HCT116 (cell line): ENCODE measurements at regions not wholly inside any gene's neighbourhood (a gene's known extent, or its start where the extent isn't known, plus 50 kb on each side); places are given as distances from the start of the nearest gene placed in this dataset.

Source experiments
- ATAC-seq: fragments of 200-7000 bp; cut with Tn5 transposase; 2 replicates; pipeline ENCODE4 v1.9.1; 2020; ENCODE audit warnings: mild to moderate bottlenecking, moderate library complexity
- BruUV-seq: library from RNA; stranded (reverse); fragments of 400-500 nt; replicated peaks from 2 replicates; lab custom pipeline; 2021; lab: Mats Ljungman, UMichigan
- CTCF ChIA-PET: fragments of 300-600 bp; sonication (Branson Sonifier 250); formaldehyde crosslinking; loops from one replicate; lab custom pipeline; 2021; ENCODE audit warnings: antibody characterized with exemption; lab: Charles Lee
- POLR2A ChIA-PET: fragments of 300-600, 350-600 bp; sonication (Branson Sonifier 250); formaldehyde crosslinking; loops from one replicate; lab custom pipeline; 2021; ENCODE audit warnings: antibody characterized with exemption; lab: Charles Lee
- RAD21 ChIA-PET, 2 experiments: fragments of 300-600 bp; sonication (Branson Sonifier 250); formaldehyde crosslinking; loops; one replicate each; lab custom pipeline; 2023; ENCODE audit warnings: low total read pairs in 2 of 2; ENCODE audit not compliant: uncharacterized antibody in 2 of 2, unreplicated experiment in 2 of 2, low non-redundant PET in 1 of 2; lab: Charles Lee
- DNase-seq: peaks from one replicate; pipeline ENCODE4 v3.0.0-alpha.2; 2010; ENCODE audit warnings: low read depth, low spot score
- H2AFZ ChIP-seq: fragments of 200-600 bp; shearing (Covaris generic), sonication (generic); 2 replicates; pipeline ENCODE4 v1.6.1; 2017; ENCODE audit warnings: low read depth, mixed run types, mixed read lengths, antibody characterized with exemption, low read length; ENCODE audit not compliant: poor library complexity, severe bottlenecking
- H3K27ac ChIP-seq: 2 replicates; pipeline ENCODE4 v1.5.1; 2012; ENCODE audit warnings: low read depth, low read length
- H3K27me3 ChIP-seq: fragments of 200-600 bp; sonication (generic); 2 replicates; pipeline ENCODE4 v1.6.1; 2016; ENCODE audit warnings: mixed run types, low read length, mixed read lengths; ENCODE audit not compliant: insufficient read depth
- H3K36me3 ChIP-seq, 2 experiments: fragments of 200-500 bp in 1 of 2; fragments of 200-600 bp in 1 of 2; sonication (Bioruptor generic) in 1 of 2; sonication (generic) in 1 of 2; 2 replicates each; pipeline versions ENCODE4 v1.5.1 to v1.6.1; 2014 to 2016; ENCODE audit warnings: low read length in 2 of 2, inconsistent platforms in 1 of 2, mixed read lengths in 1 of 2, mixed run types in 1 of 2; ENCODE audit not compliant: insufficient read depth in 2 of 2, control insufficient read depth in 1 of 2
- H3K4me1 ChIP-seq, 2 experiments: fragments of 200-600 bp in 1 of 2; sonication (generic) in 1 of 2; 2 replicates each; pipeline versions ENCODE4 v1.5.1 to v1.6.1; 2012 to 2017; ENCODE audit warnings: low read length in 2 of 2, inconsistent platforms in 1 of 2, mild to moderate bottlenecking in 1 of 2, mixed read lengths in 1 of 2, mixed run types in 1 of 2, moderate library complexity in 1 of 2; ENCODE audit not compliant: insufficient read depth in 2 of 2, control insufficient read depth in 1 of 2
- H3K4me2 ChIP-seq: fragments of 200-600 bp; sonication (generic); 2 replicates; pipeline ENCODE4 v1.6.1; 2017; ENCODE audit warnings: mixed run types, low read length, mixed read lengths
- H3K4me3 ChIP-seq, 2 experiments: fragments of 200-600 bp in 1 of 2; sonication (generic) in 1 of 2; replicated peaks in 1 of 2; 2 replicates each; pipeline ENCODE4 v1.5.1; 2011 to 2016; ENCODE audit warnings: low read length in 2 of 2, control low read depth in 1 of 2, low read depth in 1 of 2, mild to moderate bottlenecking in 1 of 2, mixed read lengths in 1 of 2, mixed run types in 1 of 2
- H3K79me2 ChIP-seq: fragments of 200-600 bp; sonication (generic); 2 replicates; pipeline ENCODE4 v1.6.1; 2017; ENCODE audit warnings: mild to moderate bottlenecking, mixed run types, low read length, moderate library complexity, mixed read lengths; ENCODE audit not compliant: insufficient read depth
- H3K9ac ChIP-seq: fragments of 200-600 bp; sonication (generic); 2 replicates; pipeline ENCODE4 v1.6.1; 2016; ENCODE audit warnings: low read length, mixed read lengths
- H3K9me2 ChIP-seq: fragments of 200-600 bp; sonication (generic), shearing (Covaris generic); 2 replicates; pipeline ENCODE4 v1.6.1; 2017; ENCODE audit warnings: mixed run types, mild to moderate bottlenecking, moderate library complexity; ENCODE audit not compliant: insufficient read depth
- H3K9me3 ChIP-seq, 2 experiments: fragments of 200-500 bp in 1 of 2; fragments of 200-600 bp in 1 of 2; sonication (Bioruptor generic) in 1 of 2; sonication (generic) in 1 of 2; 2 replicates each; pipeline ENCODE4 v1.6.1; 2014 to 2017; ENCODE audit warnings: low read length in 2 of 2, mixed read lengths in 2 of 2, inconsistent platforms in 1 of 2, low read depth in 1 of 2, mild to moderate bottlenecking in 1 of 2, mixed run types in 1 of 2, moderate library complexity in 1 of 2; ENCODE audit not compliant: control insufficient read depth in 1 of 2, insufficient read depth in 1 of 2
- H4K20me1 ChIP-seq: fragments of 200-600 bp; sonication (generic), shearing (Covaris generic); 2 replicates; pipeline ENCODE4 v1.6.1; 2017; ENCODE audit warnings: mixed run types, mild to moderate bottlenecking, moderate library complexity; ENCODE audit not compliant: insufficient read depth
- CEBPB ChIP-seq: IDR thresholded peaks from 2 replicates; pipeline ENCODE4 v1.6.1; 2012; ENCODE audit warnings: low read depth
- JUND ChIP-seq: IDR thresholded peaks from 2 replicates; pipeline ENCODE4 v1.6.1; 2012
- POLR2A ChIP-seq: IDR thresholded peaks from 2 replicates; pipeline ENCODE4 v1.7.0; 2011; ENCODE audit warnings: borderline replicate concordance; ENCODE audit not compliant: insufficient read depth, insufficient read length; ENCODE audit errors: extremely low read depth
- POLR2AphosphoS5 ChIP-seq: IDR thresholded peaks from 2 replicates; pipeline ENCODE4 v1.6.1; 2011; ENCODE audit warnings: mild to moderate bottlenecking, low read depth, low read length, moderate library complexity
- RAD21 ChIP-seq: IDR thresholded peaks from 2 replicates; pipeline ENCODE4 v1.6.1; 2012; ENCODE audit warnings: low read depth, mild to moderate bottlenecking
- SRF ChIP-seq: IDR thresholded peaks from 2 replicates; pipeline ENCODE4 v1.6.1; 2012; ENCODE audit warnings: low read depth
- ZNF274 ChIP-seq: fragments of 200-500 bp; sonication (Bioruptor generic); IDR thresholded peaks from 2 replicates; pipeline ENCODE4 v1.6.1; 2014; ENCODE audit warnings: mild to moderate bottlenecking, low read depth, low read length, inconsistent platforms
- intact Hi-C: fragments of 100-400 bp; cut with micrococcal nuclease; formaldehyde crosslinking; loops from 2 replicates; pipeline ENCODE4 v1.10.0; 2022
- TF ChIP-seq, protein P1 (sequence below): IDR thresholded peaks from 2 replicates; pipeline ENCODE4 v1.6.1; 2011; ENCODE audit warnings: mild to moderate bottlenecking, low read length, moderate library complexity; ENCODE audit not compliant: insufficient replicate concordance; ENCODE audit errors: extremely low read depth
- TF ChIP-seq, protein P2 (sequence below): IDR thresholded peaks from 2 replicates; pipeline ENCODE4 v1.6.1; 2012; ENCODE audit warnings: low read depth

DNA sequence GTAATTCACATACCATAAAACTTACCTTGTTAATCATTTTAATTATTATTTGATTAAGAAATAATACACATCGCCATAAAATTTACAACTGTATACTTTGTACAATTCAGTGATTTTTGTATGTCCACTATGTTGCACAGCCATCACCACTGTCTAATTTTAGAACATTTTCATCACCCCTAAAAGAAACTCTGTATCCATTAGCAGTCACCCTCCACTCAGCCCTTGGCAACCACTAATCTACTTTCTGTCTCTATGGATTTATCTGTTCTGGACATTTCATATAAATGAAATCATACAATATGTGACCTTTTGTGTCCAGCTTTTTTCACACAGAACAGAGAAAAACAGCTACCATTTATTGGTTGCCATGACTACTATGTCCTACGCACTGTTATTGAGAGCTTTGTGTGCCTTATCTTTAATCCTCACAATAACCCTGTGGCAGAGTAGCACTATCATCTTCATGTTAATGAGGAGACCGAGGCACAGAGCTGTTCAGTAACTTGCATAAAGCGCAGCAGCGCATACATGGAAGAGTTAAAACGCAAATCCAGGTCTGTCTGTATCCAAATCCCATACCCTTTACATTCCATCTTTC is 64.6 kb upstream of the PAGE1 start (continued):
- TF ChIP-seq, protein P1, sequence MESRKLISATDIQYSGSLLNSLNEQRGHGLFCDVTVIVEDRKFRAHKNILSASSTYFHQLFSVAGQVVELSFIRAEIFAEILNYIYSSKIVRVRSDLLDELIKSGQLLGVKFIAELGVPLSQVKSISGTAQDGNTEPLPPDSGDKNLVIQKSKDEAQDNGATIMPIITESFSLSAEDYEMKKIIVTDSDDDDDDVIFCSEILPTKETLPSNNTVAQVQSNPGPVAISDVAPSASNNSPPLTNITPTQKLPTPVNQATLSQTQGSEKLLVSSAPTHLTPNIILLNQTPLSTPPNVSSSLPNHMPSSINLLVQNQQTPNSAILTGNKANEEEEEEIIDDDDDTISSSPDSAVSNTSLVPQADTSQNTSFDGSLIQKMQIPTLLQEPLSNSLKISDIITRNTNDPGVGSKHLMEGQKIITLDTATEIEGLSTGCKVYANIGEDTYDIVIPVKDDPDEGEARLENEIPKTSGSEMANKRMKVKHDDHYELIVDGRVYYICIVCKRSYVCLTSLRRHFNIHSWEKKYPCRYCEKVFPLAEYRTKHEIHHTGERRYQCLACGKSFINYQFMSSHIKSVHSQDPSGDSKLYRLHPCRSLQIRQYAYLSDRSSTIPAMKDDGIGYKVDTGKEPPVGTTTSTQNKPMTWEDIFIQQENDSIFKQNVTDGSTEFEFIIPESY = no peak
- TF ChIP-seq JUND = no peak
- TF ChIP-seq POLR2A = no peak

DNA sequence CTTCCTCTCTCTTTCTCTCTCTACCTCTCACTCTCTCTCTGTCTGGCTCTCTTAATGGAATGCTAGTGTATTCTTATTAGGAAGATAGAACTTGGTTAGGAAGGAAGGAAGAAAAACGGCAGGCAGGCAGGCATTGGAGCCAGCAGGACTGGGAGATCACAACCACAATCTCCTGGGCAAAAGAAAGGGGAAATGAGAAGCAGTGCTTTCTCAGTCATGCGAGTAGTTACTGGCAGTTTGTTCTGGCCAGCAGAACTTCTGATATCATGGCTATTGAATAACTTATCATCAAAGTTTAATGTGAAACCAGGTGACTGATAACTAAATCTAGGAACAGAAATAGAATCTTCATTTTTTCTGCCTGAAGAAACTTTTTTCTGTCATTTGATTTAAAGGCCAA is 60.9 kb upstream of the PAGE1 start:
- H3K9me2 ChIP-seq = no peaks in the 10 kb centered on the region
- no peaks in the 10 kb centered on the region for H3K36me3 ChIP-seq
- H3K4me2 ChIP-seq = no peak overlapping the region
- H4K20me1 ChIP-seq = no peaks in the 10 kb centered on the region
- BruUV-seq = no TSS peak
- peaks cover 31% of the 10 kb centered on the region for H3K27me3 ChIP-seq
- intact Hi-C loops = no loop called here
- no peaks in the 10 kb centered on the region for H3K9me3 ChIP-seq
- TF ChIP-seq, protein P2, sequence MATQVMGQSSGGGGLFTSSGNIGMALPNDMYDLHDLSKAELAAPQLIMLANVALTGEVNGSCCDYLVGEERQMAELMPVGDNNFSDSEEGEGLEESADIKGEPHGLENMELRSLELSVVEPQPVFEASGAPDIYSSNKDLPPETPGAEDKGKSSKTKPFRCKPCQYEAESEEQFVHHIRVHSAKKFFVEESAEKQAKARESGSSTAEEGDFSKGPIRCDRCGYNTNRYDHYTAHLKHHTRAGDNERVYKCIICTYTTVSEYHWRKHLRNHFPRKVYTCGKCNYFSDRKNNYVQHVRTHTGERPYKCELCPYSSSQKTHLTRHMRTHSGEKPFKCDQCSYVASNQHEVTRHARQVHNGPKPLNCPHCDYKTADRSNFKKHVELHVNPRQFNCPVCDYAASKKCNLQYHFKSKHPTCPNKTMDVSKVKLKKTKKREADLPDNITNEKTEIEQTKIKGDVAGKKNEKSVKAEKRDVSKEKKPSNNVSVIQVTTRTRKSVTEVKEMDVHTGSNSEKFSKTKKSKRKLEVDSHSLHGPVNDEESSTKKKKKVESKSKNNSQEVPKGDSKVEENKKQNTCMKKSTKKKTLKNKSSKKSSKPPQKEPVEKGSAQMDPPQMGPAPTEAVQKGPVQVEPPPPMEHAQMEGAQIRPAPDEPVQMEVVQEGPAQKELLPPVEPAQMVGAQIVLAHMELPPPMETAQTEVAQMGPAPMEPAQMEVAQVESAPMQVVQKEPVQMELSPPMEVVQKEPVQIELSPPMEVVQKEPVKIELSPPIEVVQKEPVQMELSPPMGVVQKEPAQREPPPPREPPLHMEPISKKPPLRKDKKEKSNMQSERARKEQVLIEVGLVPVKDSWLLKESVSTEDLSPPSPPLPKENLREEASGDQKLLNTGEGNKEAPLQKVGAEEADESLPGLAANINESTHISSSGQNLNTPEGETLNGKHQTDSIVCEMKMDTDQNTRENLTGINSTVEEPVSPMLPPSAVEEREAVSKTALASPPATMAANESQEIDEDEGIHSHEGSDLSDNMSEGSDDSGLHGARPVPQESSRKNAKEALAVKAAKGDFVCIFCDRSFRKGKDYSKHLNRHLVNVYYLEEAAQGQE = no peak
- TF ChIP-seq ZNF274 = no peak
- no peak for TF ChIP-seq RAD21
- no peak for TF ChIP-seq SRF
- no peak for TF ChIP-seq CEBPB
- no peak for TF ChIP-seq POLR2AphosphoS5
- no peak overlapping the region for H3K27ac ChIP-seq
- H3K4me1 ChIP-seq = no peaks in the 10 kb centered on the region
- DNase-seq (no peak), ATAC-seq (no peak)
- ChIA-PET RAD21 (no interaction called here), CTCF (no interaction called here), POLR2A (no interaction called here)
- no peak overlapping the region for H3K9ac ChIP-seq
- no peak overlapping the region for H3K4me3 ChIP-seq
- H2AFZ ChIP-seq = no peak overlapping the region
- no peaks in the 10 kb centered on the region for H3K79me2 ChIP-seq
